ENCODE measurements at regions not wholly inside any gene's neighbourhood (a gene's known extent, or its start where the extent isn't known, plus 50 kb on each side); places are given as distances from the start of the nearest gene placed in this dataset.

DNA sequence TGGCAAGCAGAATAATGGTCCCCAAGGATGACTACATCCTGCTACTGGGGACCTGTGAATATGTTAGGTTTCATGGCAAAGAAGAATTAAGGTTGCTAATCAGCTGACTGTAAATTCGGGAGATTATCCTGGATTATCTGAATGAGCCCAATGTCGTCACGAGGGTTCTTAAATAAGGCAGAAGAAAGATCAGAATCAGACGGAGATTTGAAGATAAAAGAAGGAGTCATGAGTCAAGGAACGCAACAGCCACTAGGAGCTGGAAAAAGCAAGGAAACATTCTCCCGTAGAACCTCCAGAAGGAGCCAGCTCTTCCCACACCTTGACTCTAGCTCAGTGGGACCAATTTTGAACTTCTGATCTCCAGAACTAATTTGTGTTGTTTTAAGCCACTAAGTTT is 82.9 kb upstream of the APBB1IP start:
- TF ChIP-seq, protein P1, sequence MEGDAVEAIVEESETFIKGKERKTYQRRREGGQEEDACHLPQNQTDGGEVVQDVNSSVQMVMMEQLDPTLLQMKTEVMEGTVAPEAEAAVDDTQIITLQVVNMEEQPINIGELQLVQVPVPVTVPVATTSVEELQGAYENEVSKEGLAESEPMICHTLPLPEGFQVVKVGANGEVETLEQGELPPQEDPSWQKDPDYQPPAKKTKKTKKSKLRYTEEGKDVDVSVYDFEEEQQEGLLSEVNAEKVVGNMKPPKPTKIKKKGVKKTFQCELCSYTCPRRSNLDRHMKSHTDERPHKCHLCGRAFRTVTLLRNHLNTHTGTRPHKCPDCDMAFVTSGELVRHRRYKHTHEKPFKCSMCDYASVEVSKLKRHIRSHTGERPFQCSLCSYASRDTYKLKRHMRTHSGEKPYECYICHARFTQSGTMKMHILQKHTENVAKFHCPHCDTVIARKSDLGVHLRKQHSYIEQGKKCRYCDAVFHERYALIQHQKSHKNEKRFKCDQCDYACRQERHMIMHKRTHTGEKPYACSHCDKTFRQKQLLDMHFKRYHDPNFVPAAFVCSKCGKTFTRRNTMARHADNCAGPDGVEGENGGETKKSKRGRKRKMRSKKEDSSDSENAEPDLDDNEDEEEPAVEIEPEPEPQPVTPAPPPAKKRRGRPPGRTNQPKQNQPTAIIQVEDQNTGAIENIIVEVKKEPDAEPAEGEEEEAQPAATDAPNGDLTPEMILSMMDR (IDR thresholded peaks at IDR 0.05; ENCODE audit: control extremely low read depth, extremely low read depth) = no peak
- no peak overlapping the region for H3K4me3 ChIP-seq
- H3K9me3 ChIP-seq (ENCODE audit: control insufficient read depth in 4 of 4, insufficient read depth in 3 of 4, low read length in 3 of 4) = no peaks in the 10 kb centered on the region
- H3K4me1 ChIP-seq (ENCODE audit: control insufficient read depth in 5 of 5, insufficient read depth in 5 of 5, low read length in 5 of 5) = no peaks in the 10 kb centered on the region
- no peak for DNase-seq
- no peak overlapping the region for H3K27ac ChIP-seq (ENCODE audit: low read depth in 1 of 2, low read length in 1 of 2)
- no peak for ATAC-seq (ENCODE audit: insufficient read depth, low FRiP score)
- no peaks in the 10 kb centered on the region for H3K27me3 ChIP-seq (ENCODE audit: control insufficient read depth in 3 of 3, insufficient read depth in 3 of 3, low read length in 2 of 3)
- H3K9ac ChIP-seq (ENCODE audit: insufficient read depth in 1 of 2, low read length in 2 of 2) = no peak overlapping the region
- 91 to 94% methylated on average over 6 of the region's 6 CpGs for WGBS, 2 donors
- no peaks in the 10 kb centered on the region for H3K36me3 ChIP-seq (ENCODE audit: control insufficient read depth in 4 of 4, insufficient read depth in 4 of 4, low read length in 4 of 4)

- Histone ChIP-seq H3K4me3 (no peak overlapping the region), H3K27ac (ENCODE audit: low read depth in 1 of 2, low read length in 1 of 2) (no peak overlapping the region), H3K4me1 (ENCODE audit: control insufficient read depth in 5 of 5, insufficient read depth in 5 of 5, low read length in 5 of 5) (no peaks in the 10 kb centered on the region), H3K36me3 (ENCODE audit: control insufficient read depth in 4 of 4, insufficient read depth in 4 of 4, low read length in 4 of 4) (no peaks in the 10 kb centered on the region), H3K9me3 (ENCODE audit: control insufficient read depth in 4 of 4, insufficient read depth in 3 of 4, low read length in 3 of 4) (no peaks in the 10 kb centered on the region), H3K9ac (ENCODE audit: insufficient read depth in 1 of 2, low read length in 2 of 2) (no peak overlapping the region), H3K27me3 (ENCODE audit: control insufficient read depth in 3 of 3, insufficient read depth in 3 of 3, low read length in 2 of 3) (no peaks in the 10 kb centered on the region)
- DNase-seq (no peak), ATAC-seq (ENCODE audit: insufficient read depth, low FRiP score) (no peak)
- TF ChIP-seq, protein P1 (IDR thresholded peaks at IDR 0.05; ENCODE audit: control extremely low read depth, extremely low read depth) = no peak
- whole genome bisulfite sequencing, 2 donors = 2 to 91% methylated on average over 1 of the region's 1 CpG
Observed at GRCh38 chr10:26357203-26357602, 80.9 kb upstream of the APBB1IP start.

DNA sequence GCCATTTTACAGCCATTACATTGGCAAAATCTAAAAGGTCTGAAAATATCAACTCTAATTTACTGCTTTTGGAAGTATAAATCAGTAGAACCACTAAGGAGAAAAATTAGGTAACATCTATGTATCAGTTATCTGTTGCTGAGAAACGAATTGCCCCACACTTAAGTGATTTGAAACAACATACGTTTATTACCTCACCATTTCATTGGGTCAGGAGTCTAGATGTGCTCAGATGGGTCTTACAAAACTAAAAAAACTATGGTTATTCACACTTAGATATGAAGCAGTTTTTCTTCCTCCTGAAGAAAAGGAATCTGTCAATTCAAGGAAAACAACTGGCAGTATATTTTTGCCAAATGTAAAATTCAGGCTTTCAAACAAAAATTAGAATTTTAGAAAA is 80.1 kb upstream of the APBB1IP start:
- no peaks in the 10 kb centered on the region for H3K4me1 ChIP-seq (ENCODE audit: control insufficient read depth in 5 of 5, insufficient read depth in 5 of 5, low read length in 5 of 5)
- H3K4me3 ChIP-seq = no peak overlapping the region
- H3K27ac ChIP-seq (ENCODE audit: low read depth in 1 of 2, low read length in 1 of 2) = no peak overlapping the region
- ATAC-seq (ENCODE audit: insufficient read depth, low FRiP score) = no peak
- no peak overlapping the region for H3K9ac ChIP-seq (ENCODE audit: insufficient read depth in 1 of 2, low read length in 2 of 2)
- no peak for DNase-seq
- TF ChIP-seq, protein P1 (IDR thresholded peaks at IDR 0.05; ENCODE audit: control extremely low read depth, extremely low read depth) = no peak
- no peaks in the 10 kb centered on the region for H3K9me3 ChIP-seq (ENCODE audit: control insufficient read depth in 4 of 4, insufficient read depth in 3 of 4, low read length in 3 of 4)
- no peaks in the 10 kb centered on the region for H3K27me3 ChIP-seq (ENCODE audit: control insufficient read depth in 3 of 3, insufficient read depth in 3 of 3, low read length in 2 of 3)
- 29 to 33% methylated on average over 2 of the region's 2 CpGs for WGBS, 2 donors
- no peaks in the 10 kb centered on the region for H3K36me3 ChIP-seq (ENCODE audit: control insufficient read depth in 4 of 4, insufficient read depth in 4 of 4, low read length in 4 of 4)

DNA sequence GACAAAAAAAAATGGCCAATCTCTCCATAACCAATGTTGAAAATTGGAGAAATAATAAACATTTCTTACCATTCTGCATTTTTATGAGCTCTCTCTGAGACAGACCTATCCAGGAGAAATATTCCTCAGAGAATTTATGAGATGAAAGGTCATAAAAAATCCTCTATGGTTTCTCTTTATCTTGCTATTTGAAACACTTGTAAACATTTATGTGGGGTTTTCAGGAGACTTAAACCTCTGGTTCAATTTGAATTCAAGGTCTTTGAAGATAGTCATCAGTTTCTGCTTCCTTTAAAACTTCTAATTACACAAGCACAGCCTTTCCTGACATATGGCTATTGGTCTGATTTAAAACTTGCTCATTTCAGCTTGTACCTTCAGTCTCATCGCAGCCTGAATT is 78.5 kb upstream of the APBB1IP start:
- 33 to 53% methylated on average over 1 of the region's 1 CpG for WGBS, 2 donors
- Histone ChIP-seq H3K36me3 (ENCODE audit: control insufficient read depth in 4 of 4, insufficient read depth in 4 of 4, low read length in 4 of 4) (no peaks in the 10 kb centered on the region), H3K27me3 (ENCODE audit: control insufficient read depth in 3 of 3, insufficient read depth in 3 of 3, low read length in 2 of 3) (no peaks in the 10 kb centered on the region), H3K9ac (ENCODE audit: insufficient read depth in 1 of 2, low read length in 2 of 2) (no peak overlapping the region), H3K4me1 (ENCODE audit: control insufficient read depth in 5 of 5, insufficient read depth in 5 of 5, low read length in 5 of 5) (no peaks in the 10 kb centered on the region), H3K27ac (ENCODE audit: low read depth in 1 of 2, low read length in 1 of 2) (no peak overlapping the region), H3K9me3 (ENCODE audit: control insufficient read depth in 4 of 4, insufficient read depth in 3 of 4, low read length in 3 of 4) (no peaks in the 10 kb centered on the region), H3K4me3 (no peak overlapping the region)
- TF ChIP-seq, protein P1 (IDR thresholded peaks at IDR 0.05; ENCODE audit: control extremely low read depth, extremely low read depth) = no peak
- no peak for DNase-seq
- ATAC-seq (ENCODE audit: insufficient read depth, low FRiP score) = no peak

All from lung (tissue), 11 donors.